HEK293T (cell line): ENCODE measurements at regions not wholly inside any gene's neighbourhood (a gene's known extent, or its start where the extent isn't known, plus 50 kb on each side); places are given as distances from the start of the nearest gene placed in this dataset.

Experiments used
- ARNT ChIP-seq: fragments of 450-650 bp; IDR thresholded peaks from 2 replicates; pipeline ENCODE4 v1.6.1; 2017; ENCODE audit warnings: mild to moderate bottlenecking
- BHLHE40 ChIP-seq: fragments of 450-650 bp; IDR thresholded peaks from 2 replicates; pipeline ENCODE4 v1.6.1; 2016; ENCODE audit warnings: mild to moderate bottlenecking, moderate library complexity, borderline replicate concordance
- ELF4 ChIP-seq: fragments of 450-650 bp; IDR thresholded peaks from 2 replicates; pipeline ENCODE4 v1.6.1; 2017; ENCODE audit warnings: antibody characterized with exemption
- SUZ12 ChIP-seq: fragments of 450-650 bp; IDR thresholded peaks from 2 replicates; pipeline ENCODE4 v1.6.1; 2016; ENCODE audit warnings: mild to moderate bottlenecking

DNA sequence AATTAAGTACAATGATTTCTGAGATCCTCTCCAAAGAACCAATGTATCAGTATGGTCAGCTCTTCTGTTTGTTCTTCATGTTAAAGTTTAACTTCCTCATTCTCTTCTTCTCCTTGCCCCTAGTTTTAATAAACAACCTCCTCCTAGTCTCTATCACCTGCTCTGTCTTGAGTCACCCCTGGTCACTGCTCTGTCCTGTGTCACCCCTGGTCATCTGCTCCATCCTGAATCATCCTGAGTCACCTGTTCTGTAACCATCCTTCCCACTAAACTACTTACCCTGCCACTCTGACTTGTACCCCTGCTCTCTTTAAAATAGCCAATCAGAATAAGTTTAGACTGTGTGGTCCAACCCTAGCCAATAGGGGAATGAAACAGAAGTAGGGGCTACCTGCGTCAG lies 100.5 kb downstream of the ALG10B start:
- TF ChIP-seq SUZ12 (no peak), ELF4 (no peak), BHLHE40 (no peak), ARNT (no peak)
